Cerebellar cortex (tissue), 1 donor: ENCODE measurements at regions not wholly inside any gene's neighbourhood (a gene's known extent, or its start where the extent isn't known, plus 50 kb on each side); places are given as distances from the start of the nearest gene placed in this dataset.

Source experiments
- DNase-seq: peaks from one replicate; pipeline ENCODE4 v3.0.0-alpha.2; 2015; ENCODE audit warnings: low spot score

DNA sequence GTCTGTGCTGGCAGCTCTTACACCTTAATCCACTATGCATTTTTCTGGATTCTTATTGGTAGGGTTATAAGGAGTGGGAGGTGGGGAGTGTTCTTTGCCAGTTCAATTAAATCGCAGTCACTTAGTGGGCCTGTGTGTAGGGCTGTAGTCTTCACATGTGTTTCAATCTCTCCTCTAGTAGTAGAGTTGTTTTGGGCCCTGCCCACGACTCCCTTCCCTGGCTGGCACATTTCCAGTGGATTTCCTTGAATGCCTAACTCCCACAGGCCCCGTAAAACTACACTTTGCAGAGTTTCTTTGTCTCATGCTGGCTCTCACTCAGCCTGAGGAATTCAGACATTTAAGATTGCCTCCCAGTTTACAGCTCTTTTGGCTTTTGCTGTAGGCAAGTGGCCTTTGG lies 414.0 kb upstream of the OPRM1 start:
- DNase-seq: no peak

DNA sequence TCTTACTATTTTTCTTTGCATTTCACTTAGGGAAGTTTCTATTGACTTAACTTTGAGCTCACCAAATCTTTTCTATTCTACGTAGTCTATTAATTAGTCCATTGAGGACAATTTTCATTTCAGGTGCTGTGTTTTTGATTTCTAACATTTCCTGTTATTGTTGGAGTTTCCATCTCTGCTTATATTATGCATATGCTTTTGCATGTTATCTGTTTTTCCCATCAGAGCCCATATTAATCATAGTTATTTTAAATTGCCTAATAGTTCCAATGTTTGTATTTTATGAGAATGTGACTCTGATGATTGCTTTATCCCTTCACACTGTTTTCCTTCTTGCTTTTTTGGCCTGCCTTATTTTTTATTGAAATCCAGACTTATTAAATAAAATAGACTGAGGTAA lies 414.5 kb upstream of the OPRM1 start:
- no peak for DNase-seq

DNA sequence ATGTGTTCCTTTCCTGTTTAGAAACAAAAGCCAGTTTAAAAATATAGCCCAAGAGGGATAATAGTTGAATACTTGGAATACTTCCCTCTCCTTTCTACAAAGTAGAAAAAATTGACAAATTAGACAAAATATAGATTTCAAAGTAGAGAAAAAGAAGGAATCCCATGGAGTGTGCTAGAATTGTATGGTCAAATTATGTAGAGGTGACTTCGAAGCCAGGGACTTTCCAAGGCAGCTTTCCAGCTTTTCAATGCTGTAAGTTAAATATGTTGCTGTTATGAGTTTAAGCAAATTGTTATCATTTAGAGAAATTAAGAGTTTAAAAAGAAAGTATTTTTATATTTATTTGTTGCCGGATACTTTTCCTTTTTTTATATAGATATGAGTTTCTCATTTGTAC lies 415.5 kb upstream of the OPRM1 start:
- no peak for DNase-seq

DNA sequence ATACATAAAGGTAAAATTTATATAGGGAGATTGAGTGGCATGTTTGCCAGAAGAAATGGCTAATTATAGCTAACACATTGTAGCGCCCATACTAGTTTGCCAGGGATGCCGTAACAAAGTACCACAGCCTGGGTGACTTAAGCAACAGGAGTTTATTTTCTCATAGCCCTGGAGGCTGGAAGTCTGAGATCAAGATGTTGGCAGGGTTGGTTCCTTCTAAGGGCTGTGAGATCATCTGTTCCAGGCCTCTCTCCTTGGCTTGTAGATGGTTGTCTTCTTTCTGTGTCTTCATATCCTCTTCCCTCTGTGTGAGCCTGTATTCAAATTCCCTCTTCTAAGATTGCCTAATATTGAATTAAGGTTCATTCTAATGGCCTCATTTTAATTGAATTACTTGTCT lies 417.5 kb upstream of the OPRM1 start:
- no peak for DNase-seq

DNA sequence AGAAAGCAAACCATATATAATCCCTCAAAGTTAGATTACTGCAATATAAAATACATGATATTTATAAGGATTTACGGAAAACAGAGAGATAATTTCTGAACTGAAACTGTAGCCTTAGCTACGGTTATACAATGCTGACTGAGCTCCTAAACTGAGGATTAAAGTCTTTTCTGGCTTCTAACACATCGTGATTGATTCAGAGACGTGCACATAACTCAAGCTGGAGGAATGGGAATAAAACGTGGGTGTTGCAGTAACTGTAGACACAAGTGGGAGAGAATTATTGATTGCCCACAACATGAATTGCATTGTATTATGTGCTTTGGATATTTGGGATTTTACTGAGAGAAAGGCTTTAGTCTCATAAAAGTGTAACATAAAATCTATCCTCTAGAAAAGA lies 418.0 kb upstream of the OPRM1 start:
- no peak for DNase-seq

DNA sequence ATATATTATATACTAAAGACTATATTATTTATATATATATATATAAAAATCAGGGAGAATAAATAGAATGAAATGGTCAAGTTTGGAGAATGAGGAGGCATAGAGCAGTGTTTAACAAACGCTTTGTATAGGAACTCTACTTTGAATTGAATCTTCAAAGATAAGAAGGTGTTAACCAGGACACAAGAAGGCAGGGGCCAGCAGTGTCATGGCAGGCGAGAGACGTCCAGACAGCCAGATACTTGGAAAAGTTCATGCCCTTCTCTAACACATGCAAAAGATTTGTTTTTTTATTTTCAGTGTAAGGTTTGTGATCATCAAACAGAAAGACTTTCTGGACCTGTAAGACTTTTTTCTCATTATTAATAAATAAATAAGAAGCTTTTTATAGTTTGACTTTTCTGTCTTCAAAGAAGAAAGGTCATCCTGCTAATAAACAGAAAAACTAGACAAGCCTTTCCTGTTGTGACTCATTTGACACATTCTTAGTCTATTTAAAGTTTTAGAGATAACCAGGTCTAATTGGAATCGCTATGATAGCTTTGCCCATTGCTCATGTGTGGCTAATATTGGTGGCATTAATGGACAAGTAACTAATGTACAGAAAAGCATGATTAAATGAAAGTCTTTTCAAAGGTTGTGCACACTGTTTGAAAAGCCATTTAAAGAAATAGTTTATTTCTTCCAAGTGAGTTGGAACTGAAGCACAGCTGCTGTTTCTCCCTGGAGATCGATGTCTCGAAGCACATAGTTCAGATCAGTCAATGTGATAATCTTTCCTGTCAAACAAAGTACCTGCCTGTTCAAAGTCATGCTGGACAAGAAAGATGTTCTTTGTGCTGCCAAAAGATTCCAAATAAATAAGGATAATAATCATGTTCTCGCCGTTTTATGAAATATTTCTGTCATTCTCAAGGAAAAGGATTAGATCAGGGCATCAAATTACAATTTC lies 420.4 kb upstream of the OPRM1 start:
- DNase-seq: no peak

DNA sequence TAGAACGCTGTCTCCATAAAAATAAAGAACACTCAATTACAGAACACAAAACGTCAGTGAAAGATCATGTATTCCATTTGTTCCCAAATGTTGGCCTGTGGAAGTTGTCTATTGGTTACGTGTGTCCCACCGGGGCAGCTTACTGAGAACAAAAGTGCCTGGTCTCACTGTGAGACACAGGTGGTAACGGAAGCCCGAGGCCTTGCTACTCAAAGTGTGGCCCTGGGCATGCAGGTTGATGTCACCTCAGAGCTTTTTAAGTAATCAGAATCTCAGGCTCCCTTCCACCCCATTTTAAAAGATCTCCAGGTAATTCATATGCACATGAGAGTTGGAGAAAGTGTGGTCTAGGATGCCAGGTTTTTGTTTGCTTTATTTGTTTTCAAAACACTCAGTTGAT lies 422.5 kb upstream of the OPRM1 start:
- DNase-seq: no peak

DNA sequence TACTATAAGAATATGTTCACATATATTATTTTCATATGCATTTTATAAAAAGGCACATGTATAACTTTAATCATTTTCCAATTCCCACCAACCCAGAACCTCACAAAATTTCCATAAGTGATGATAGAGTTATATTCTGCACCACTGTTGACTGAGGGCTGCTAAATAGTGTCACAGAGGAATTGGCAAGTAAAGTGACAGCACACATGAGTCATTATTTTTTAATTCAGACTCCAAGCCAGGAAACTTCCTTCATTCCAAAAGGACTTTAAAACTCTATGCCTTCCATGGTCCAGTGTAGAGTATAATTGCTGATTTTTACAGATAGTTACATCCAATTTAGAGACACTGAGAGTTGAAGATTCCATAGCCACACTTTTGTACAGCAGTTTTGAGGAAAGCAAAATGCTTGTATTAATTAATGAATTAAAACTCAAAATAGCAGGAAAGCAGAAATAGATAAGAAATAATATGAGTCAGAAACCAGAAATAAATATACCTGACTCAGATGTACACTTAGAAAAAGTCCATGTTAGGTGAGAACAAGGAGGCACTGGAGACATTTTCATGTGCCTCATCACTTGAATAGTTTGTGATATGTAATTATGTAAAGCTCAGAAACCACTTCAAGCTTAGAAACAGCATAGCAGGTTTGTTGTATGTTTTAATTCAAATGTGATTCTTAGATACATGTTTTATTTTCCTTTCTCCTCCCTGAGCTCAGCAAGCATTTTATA lies 425.2 kb upstream of the OPRM1 start:
- DNase-seq: no peak

DNA sequence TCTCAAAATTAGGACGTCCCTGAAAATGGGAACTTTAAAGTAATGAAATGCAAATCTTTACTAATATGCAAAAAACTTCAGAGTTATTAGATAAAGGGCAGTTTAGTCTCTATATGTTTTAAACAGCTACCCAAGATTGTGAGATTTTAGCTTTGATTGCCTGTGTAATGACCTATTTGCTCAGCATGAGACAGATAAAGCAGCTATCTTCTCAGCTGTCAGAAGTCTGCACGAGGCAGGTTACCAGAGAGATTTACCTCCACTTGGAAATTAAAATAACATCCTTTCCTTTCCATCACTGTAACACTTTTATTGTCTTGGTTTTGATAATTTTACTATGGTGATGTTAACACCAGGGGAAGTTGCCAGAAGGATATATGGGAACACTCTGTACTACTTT lies 436.6 kb upstream of the OPRM1 start:
- no peak for DNase-seq

DNA sequence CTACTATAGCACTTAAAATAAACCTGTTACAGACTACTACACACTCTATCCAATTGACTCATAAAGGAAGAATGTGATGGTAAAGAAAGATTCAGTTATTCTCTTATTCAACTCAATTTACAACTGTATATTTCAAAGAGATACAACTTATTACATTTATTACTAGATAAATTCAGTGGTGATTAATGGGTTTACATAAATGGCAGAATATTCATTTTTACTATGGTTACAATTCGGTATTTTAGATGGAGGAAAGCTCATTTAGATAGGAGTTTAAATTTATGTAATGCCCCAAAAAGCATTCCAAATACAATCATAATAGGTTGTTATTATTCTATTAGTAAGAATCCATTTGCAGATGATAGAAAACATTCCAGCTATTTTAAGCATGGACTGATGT lies 439.1 kb upstream of the OPRM1 start:
- no peak for DNase-seq

DNA sequence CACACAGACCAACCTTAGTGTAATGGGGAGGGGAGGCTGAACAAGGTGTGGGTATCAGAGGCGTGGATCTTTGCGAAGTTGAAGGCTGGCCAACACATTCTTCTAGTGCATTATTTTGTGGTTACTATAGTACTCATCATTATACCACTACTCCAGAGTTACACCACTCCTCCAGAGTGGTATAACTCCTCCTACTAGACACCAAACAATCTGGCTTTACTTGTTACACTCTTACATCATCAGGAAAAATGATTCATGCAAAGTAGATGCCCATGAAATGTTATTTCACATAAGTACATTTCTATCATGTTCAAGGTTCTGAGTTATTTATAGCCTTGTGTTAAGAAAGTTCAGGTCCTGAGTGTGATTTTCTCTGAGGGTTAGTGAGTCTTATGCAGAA lies 443.1 kb upstream of the OPRM1 start:
- no peak for DNase-seq

DNA sequence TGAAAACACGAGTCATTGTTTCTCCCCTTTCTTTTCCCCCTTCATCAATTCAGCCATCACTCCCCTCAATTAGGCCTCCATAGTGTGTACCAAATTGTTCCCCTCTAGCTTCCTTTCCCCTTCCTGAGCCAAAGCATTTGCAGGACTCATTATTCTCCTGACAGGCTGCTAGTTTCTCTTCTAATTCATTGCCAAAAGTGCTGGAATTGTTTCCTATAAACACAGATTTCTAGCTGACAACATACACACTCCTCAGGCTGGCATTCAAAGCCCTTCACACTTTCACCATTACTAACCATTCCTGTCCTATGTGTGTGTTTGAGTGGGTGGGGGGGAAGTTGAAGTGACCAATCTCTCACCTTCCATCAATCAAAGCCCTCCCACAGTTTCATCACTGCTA lies 444.2 kb upstream of the OPRM1 start:
- no peak for DNase-seq

DNA sequence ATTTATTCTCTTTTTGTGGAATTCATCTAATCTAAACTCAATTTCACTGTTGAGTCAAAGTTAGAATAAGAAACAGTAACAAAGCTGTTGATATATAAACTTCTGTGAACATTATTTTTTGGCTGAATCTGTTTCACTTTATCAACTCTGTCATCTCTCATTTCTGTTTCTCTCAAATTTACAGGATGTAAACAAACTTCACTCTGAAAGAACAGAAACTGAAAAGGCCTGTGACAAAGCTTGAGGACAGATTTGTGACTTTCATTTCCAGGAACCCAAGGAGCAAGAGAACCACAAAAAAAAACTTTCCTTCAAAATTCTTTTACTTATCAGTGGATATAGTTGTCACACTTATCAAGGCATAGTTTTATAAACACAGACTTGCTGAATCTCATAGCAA lies 447.9 kb upstream of the OPRM1 start:
- DNase-seq: no peak

DNA sequence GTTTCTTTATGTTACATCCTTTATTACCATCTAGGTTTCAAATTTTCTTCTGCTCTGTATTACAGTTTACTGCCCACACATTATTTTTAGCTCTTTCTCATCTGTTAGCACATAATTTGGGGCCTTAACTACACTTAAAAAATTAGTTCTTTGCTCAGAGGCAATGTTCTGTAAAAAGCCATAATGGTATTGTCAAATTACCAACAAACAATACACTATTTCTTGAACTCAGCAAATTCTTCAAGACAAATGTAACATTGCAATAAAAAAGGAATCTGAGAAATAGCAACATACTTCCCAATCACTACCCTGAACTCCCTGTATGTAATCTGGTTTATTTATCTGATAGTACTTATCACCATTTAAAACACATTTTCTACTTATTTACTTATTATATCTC lies 448.6 kb upstream of the OPRM1 start:
- no peak for DNase-seq

DNA sequence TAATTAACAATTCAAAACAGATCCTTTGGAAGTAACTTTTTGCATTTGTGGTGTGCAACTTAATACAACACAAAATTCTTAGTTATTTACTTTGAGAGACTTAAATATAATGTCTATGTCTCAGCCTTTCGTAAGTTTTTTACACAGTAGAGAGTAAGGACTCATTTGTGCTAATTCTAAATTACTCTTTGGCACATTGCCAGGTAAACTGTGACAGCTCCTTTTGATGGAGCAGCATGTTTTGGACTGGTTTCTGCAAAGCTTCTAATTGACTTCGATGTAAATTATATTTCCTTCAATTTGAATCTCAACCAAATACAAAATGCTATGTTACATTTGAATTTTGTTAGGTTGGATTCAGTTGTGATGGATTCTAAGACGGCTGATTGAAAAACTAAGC lies 450.7 kb upstream of the OPRM1 start:
- no peak for DNase-seq

DNA sequence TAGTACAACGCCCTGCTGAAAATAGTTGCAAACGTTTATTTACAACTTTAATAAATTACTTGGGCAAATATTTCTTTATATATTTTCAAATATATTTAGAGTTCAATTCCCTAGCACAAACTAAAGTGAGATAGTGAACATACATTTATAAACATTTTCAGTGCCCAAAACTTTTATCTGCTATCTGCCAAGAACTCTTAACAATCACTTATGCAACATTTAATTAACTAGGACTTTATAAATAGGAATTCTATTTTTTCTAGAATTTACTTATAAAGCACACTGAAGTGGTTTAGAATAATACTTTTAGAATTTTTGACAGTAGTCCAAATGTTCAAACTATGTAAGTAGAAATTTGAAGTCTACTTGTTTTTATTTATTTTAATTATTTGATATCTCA lies 452.6 kb upstream of the RGS17 start:
- DNase-seq: no peak

DNA sequence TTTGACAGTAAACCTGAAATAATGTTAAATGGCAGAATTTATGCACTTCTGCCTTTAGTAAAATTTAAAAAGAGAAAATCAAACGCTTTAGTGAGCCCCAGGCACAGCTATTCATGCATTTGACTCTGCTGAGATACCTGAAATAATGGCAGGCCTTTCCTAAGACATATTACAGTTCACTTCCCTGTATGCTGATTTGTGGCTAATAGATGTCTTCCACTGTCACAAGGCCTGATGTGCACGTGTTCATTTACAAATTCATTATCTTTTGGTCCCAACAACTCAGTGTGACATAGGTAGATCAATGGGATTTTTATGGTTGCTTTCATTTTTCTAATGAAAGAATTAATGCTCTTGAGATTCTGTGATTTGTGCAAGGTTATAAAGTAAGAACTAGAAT lies 449.7 kb upstream of the RGS17 start:
- no peak for DNase-seq

DNA sequence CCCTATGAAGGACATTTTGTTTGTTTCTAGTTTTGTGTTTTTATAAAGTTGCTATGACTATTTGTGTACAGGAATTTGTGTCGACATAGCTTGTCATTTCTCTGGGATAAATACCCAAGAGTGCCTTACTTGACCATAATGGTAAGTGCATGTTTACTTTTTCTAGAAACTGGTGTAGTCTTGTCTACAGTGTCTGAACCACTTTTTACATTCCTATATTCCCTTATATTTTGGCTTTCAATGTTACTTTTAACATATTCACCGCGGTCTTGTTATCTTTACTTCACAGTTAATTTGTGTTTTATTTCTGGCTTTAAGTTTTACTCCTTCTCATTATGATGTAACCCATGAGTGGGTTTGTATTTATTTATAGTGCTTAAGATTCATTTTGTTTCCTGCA lies 444.4 kb upstream of the RGS17 start:
- DNase-seq: no peak

DNA sequence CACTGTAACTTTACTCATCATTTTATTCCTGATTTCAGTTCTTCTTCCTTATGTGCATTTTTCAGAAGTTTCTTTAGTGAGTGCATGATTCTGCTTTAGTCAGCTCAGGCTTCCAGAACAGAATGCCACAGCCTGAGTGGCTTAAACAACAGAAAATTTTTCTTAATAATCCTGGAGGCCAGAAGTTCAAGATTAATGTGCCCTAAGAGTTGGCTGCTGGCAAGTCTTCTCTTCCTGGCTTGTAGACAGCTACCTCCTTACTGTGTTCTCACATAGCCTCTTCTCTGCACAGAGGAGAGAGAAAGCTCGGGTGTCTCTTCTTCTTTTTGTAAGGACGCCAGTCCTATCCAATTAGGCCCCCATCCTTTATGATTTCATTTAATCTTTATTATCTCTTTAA lies 443.1 kb upstream of the RGS17 start:
- no peak for DNase-seq

DNA sequence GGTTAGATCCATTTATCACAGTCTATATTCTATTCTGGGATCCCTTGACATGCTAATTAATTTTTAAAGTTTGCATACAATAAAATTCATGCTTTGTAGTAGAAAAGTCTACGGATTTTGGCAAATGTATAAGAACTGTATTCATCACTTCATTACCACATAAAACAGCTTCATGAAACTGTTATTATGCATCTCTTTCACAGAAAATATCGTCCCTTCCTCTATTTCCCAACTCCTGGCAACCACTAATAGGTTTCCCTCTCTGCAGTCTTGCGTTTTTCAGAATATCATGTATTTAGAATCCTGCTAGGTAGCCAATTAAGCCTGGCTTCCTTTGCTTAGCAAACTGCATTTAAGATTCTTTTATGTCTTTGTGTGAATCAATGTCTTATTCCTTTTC lies 441.3 kb upstream of the RGS17 start:
- DNase-seq: no peak

DNA sequence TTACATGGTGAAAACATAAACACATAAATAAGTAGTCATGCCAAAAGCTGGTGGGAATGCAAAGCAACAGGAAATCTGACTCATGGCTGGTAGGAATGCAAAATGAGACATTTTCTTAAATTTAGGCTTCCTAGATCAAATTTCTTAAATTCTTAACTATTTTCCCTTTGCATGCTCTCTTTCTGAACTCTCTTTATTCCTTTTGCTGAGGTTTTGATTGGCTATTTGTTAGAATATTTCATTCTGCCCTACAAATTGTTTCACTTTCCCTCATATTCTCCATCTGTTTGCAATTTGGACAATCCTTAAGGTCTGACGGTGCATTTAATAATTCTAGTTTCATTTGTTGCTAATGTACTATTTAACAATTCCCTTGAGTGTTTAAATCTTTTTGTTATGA lies 437.5 kb upstream of the RGS17 start:
- DNase-seq: no peak

DNA sequence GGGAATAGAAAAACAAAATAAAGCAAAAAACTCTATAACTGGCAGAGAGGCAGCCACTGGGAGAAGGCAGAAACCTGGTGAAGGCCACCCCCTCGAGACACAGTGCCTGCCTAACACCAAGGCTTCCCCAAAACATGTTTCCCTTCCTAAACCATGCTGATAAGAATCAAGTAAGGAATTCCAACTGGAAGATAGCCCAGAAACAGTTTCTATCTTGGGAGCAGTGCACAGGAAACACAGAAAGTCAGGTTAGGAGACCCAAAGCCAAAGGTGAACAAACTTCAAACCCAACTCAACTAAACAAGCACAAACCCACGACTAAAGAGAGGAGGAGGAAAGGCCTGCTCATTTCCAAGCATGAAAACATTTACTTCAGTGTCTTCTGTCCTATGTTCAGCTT lies 433.7 kb upstream of the RGS17 start:
- no peak for DNase-seq

DNA sequence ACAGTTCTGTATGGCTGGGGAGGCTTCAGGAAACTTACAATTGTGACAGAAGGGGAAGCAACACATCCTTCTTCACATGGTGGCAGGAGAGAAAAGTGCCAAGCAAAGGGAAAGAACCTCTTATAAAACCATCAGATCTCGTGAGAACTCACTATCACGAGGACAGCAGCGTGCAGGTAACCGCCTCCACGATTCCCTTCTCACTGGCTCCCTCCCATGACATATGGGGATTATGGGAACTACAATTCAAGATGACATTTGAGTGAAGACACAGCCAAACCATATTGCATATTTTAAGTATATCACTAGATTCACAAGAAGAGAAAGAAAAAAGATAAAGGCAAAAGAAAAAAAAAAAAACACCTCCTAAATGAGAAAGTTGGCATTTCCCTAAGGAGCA lies 431.9 kb upstream of the RGS17 start:
- DNase-seq: no peak

DNA sequence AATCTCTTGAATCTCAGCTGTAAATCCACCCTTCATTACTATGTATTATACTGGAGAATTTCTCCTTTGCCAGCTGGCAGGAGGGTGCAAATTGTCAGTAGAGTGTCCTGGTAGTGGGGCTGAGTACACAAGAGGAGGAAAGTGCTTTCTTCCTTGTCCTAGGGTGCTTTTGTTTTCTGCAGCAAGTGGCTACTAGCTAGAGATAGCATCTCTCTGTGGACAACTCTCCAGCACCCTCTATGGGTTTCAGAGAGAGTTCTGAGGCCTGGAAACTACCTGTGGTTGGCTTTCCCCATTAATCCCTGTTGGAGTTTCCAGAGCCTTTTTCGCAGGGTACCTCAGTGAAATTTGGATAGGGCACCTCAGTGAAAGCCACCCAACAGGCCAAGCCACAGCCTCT lies 422.5 kb upstream of the RGS17 start:
- peak; percentile 4 for DNase-seq
